ENCODE measurements at regions not wholly inside any gene's neighbourhood (a gene's known extent, or its start where the extent isn't known, plus 50 kb on each side); places are given as distances from the start of the nearest gene placed in this dataset.

GRCh38 chr14:44010071-44010470 lies 497.0 kb downstream of the FSCB start:
- TF ChIP-seq CTCF (IDR thresholded peaks at IDR 0.05), result no peak
- no peak for TF ChIP-seq POLR2A (IDR thresholded peaks at IDR 0.05)
- no peak overlapping the region for H3K4me3 ChIP-seq (ENCODE audit: low read depth, poor library complexity, severe bottlenecking)
- no peak for DNase-seq (ENCODE audit: low spot score in 2 of 2)
- intact Hi-C loops (cut with DNase I; ENCODE audit: low total_unique reads), result no loop called here
- WGBS, 2 donors, result 39 to 54% methylated on average over 3 of the region's 3 CpGs

- intact Hi-C loops (cut with DNase I; ENCODE audit: low total_unique reads), result no loop called here
- TF ChIP-seq POLR2A (IDR thresholded peaks at IDR 0.05) (no peak), CTCF (IDR thresholded peaks at IDR 0.05) (no peak)
- WGBS, 2 donors, result 69 to 77% methylated on average over 1 of the region's 1 CpG
- no peak for DNase-seq (ENCODE audit: low spot score in 2 of 2)
- no peak overlapping the region for H3K4me3 ChIP-seq (ENCODE audit: low read depth, poor library complexity, severe bottlenecking)
Observed at GRCh38 chr14:44009642-44010041, 497.4 kb downstream of the FSCB start.

GRCh38 chr14:43988989-43989388 lies 518.1 kb downstream of the FSCB start:
- no peak for DNase-seq (ENCODE audit: low spot score in 2 of 2)
- no peak overlapping the region for H3K4me3 ChIP-seq (ENCODE audit: low read depth, poor library complexity, severe bottlenecking)
- intact Hi-C loops (cut with DNase I; ENCODE audit: low total_unique reads), result no loop called here
- TF ChIP-seq POLR2A (IDR thresholded peaks at IDR 0.05) (no peak), CTCF (IDR thresholded peaks at IDR 0.05) (no peak)

GRCh38 chr14:43983721-43984120 lies 523.4 kb downstream of the FSCB start:
- WGBS, 2 donors, result 83 to 88% methylated on average over 8 of the region's 8 CpGs
- TF ChIP-seq POLR2A (IDR thresholded peaks at IDR 0.05), result no peak
- TF ChIP-seq CTCF (IDR thresholded peaks at IDR 0.05), result no peak
- intact Hi-C loops (cut with DNase I; ENCODE audit: low total_unique reads), result no loop called here
- no peak for DNase-seq (ENCODE audit: low spot score in 2 of 2)
- no peak overlapping the region for H3K4me3 ChIP-seq (ENCODE audit: low read depth, poor library complexity, severe bottlenecking)

GRCh38 chr14:43981135-43981768 lies 525.8 kb downstream of the FSCB start:
- 59 to 69% methylated on average over 3 of the region's 3 CpGs for WGBS, 2 donors
- DNase-seq (ENCODE audit: low spot score in 2 of 2), result no peak

More at GRCh38 chr14:43981135-43981768, 525.8 kb downstream of the FSCB start:
- TF ChIP-seq POLR2A (IDR thresholded peaks at IDR 0.05) (no peak), CTCF (IDR thresholded peaks at IDR 0.05) (no peak)
- intact Hi-C loops (cut with DNase I; ENCODE audit: low total_unique reads), result no loop called here
- H3K4me3 ChIP-seq (ENCODE audit: low read depth, poor library complexity, severe bottlenecking), result no peak overlapping the region

All from lower leg skin (tissue), 4 donors.